GM19035 (cell line): ENCODE measurements at regions not wholly inside any gene's neighbourhood (a gene's known extent, or its start where the extent isn't known, plus 50 kb on each side); places are given as distances from the start of the nearest gene placed in this dataset.
"Not testable (repeated sequence)": the region's sequence is repeated elsewhere in the genome, so short reads cannot be mapped to it uniquely, and the experiment has no call there.

Source experiments
- ATAC-seq: cut with Tn5 transposase; IDR thresholded peaks from one replicate; pipeline ENCODE4 v1.9.1; 2021; ENCODE audit not compliant: unreplicated experiment

DNA sequence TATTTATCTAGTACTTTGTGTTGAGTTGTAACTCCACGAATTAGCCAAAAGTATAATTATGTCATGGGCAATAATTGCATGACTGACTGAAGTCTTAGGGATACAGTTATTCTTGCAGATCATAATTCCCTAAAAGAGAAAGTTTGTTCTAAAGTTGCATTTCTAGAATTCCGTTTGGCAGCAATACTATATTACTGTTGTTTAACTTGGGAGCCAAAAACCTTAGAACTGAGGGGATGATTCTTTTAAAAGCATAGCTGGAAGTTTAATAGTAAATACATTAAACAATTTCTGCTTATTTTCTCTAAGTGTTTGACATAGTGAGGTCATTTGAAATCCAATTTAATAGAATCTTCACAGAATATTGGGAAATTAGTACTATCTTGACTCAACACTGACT, 356.4 kb upstream of the ADAMTS5 start:
- ATAC-seq = no peak

DNA sequence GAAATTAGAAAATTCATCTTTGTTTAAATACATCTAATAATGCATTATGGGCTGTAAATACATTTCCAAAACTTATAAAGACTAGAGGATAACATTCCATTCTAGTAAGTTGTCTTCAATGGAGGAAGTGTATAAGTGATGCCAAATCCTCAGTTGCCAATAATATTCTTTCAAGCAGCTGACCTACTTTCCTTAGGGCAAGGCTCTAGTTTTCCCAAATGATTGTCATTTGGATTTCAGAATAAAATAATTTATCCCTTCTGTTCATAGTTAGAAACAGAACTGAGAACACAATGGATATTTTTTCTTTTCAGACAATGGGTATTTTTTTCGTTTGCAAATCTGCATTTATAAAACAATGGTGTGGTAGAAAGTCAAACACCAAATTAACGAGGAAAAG, 354.9 kb upstream of the ADAMTS5 start:
- no peak for ATAC-seq

DNA sequence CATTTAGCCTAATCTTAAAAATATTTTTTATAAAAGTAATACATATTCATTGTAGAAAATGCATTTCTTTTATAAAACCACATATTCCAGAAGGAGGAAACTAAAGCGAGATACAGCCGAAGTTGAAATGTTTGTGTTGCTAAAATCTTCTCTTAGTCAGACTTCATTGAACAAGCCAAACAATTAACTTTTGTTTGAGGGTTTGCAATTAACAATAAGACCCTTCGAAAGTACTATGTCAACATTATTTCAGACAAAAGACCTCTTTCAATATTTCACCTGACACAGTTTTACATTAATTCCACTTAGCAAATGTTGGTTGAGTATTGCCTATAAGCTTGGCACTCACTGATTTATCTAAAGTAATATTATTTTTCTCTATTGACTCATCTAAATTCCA, 354.0 kb upstream of the ADAMTS5 start:
- no peak for ATAC-seq

DNA sequence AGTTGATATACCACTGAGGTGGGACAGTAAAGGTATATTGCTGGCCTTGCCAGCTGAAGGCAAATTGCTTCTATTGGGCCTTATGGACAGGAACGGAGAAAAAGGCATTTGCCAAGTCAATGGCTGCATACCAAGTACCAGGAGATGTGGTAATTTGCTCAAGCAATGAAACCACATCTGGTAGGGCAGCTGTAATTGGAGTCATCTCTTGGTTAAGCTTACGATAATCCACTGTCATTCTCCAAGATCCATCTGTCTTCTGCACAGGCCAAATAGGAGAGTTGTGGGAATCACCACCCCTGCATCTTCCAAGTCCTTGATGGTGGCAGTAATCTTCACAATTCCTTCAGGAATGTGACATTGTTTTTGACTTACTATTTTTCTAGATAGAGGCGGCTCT, 350.7 kb upstream of the ADAMTS5 start:
- not testable (repeated sequence) for ATAC-seq

DNA sequence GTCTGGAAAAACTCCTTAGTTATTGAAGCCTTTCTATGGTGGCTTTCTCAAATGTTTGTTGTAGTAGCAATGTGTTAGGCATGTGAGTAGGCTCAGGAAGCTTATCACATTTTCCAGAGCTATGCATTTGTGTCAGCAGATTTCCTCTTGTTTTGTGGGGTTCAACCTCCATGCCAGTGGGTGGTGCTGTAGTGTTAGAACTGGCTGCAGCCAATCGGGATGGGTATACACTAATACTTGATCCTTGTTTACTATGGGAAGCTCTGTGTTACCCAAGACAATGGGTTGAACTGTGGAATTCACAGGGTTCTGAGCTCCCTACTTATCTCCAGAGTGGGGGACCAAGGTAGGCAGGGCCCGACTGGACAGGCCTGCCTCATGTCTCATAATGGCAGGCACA, 348.5 kb upstream of the ADAMTS5 start:
- no peak for ATAC-seq

DNA sequence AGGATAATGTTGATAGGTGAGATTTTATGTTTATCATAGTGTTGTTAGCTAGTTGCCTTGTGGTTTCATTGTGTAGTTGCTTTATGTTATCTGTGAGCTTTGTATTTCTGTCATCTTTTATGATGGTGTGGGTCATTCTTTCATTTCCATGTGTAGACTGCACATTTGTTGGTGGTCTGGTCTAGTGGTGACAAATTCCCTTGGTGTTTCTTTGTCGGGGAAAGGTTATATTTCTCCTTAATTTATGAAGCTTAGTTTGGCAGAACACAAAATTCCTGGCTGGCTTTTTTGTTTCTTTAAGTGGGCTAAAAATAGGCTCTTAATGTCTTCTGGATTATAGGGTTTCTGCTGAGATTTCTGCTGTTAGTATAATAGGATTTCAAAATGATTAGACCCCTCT, 347.2 kb upstream of the ADAMTS5 start:
- no peak for ATAC-seq

DNA sequence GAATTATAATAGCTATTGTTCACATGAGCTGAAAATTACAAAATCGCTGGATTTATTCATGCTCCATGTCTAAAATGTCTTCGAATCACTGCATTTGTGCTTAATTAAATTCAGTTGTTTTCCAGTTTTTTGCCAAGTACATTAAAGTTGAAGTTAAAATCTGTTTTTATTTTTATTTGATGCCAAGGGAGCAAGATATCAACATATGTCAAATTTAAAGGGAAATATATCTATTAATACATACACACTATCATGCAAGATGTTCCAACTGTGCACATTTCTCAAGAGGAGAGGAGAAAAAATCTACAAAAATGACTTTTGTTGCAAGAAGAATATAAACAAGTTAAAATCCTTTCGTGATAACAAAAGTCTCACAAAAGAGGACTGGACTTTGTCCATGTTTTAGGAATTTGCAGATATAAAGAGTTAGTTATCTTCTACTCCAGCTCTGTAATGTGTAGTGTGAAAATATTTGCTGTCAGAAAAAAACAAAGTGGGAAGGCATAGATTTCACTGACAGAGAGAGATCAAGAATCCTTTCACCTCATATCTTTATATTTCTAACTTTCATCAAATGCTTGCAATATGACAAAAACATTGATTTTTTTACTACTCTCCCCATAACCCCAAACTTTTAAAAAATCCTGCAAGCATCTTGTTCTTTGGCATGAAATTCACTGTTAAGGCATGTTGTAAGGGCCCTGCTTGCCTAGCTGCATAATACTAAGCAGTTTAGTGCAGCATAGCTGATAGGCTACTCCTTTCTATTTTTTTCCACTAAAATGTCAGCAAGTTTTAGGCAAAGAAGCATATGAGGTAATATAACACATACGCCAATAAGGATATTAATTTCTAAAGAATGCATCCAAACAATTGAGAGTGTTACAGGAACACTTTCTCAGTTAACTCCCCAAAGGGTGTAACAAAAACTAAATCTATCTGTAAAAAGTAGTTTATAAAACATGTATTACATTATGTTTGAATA, 340.2 kb upstream of the ADAMTS5 start:
- ATAC-seq = no peak

DNA sequence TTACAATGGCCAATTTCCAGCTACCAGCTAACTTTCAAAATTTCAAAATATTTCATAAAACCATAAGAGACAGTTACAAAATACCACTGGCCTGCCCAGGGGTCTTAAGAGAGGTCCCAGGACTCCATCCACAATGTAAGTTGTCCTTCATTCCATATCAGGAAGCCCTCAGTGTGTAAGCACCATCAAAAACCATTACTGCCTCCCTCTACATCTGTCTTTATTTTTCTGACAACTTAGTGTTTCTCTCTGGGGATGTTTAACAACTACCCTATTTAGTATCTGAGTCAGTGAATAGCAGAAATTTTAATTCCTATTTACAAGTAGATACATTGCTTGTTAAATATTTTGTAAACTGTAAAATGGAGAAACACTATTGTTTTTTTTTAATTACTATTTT, 339.3 kb upstream of the ADAMTS5 start:
- ATAC-seq = no peak

DNA sequence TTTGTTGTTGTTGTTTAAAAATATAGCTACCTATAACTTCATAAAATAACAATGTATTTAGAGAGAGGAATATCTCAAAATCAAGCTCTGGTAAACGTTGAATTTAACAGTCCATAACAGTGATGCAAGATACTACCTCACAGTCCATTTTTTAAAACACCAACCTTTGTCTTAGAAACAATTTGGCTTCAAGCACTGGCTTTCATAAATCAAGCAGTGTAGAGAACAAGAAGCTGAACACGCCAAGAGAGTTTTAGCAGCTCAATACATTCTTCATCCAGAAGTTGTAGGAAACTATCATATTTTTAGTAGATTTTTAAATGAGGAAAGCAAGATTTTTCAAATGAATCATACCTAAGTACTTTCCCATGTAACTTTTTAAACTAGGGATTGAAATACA, 334.3 kb upstream of the ADAMTS5 start:
- no peak for ATAC-seq

DNA sequence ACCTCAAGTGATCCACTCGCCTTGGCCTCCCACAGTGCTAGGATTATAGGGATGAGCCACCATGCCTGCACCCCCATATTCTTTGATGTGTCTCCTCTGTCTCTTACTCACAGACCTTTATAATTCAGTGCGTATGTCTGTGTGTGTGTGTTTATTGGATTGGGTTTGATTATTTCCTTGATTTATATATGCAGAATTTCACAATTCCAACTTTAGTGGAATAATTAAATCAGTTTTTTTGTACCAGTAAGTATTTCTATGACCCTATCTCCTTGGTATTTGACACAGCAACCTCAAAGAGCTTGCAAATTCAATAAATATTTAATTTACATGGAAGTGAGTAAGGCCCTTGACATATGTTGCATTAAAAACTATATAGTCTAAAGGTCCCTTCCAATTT, 333.9 kb upstream of the ADAMTS5 start:
- no peak for ATAC-seq

DNA sequence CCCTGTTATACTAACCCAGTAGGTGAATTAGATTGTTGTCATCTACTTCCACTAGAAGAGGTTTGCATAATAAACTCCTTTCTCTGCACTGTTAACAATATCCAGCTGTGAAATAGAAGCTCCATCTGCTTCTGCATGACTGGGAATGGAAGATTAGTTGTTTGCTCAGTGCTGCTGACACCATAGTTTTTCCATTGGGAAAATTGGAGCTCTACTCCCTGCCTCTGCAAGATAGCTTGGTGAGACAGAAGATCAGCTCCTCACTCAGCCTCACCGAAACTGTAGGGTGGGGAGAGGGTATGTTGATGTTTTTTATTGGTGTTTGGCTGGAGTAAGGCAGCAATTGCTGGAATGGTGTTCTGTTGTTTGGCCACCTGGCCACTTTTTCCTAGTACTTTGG, 331.6 kb upstream of the ADAMTS5 start:
- no peak for ATAC-seq

DNA sequence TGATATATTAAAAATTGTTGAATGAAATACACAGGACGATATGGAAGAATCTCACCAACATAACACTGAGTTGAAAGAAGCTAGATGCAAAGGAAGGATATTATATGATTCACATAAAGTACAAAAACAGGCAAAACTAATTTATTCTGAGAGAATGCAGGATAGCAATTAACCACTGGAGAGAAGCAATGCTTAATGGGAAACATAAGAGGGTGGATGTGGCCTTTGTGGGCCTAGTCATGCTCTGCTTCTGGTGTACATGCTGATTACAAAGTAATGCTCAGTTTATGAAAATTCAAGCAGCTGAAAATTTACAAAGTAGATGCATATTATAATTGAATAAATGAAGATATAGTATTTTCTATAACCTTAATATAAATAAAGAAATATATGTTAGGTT, 326.4 kb upstream of the ADAMTS5 start:
- no peak for ATAC-seq

DNA sequence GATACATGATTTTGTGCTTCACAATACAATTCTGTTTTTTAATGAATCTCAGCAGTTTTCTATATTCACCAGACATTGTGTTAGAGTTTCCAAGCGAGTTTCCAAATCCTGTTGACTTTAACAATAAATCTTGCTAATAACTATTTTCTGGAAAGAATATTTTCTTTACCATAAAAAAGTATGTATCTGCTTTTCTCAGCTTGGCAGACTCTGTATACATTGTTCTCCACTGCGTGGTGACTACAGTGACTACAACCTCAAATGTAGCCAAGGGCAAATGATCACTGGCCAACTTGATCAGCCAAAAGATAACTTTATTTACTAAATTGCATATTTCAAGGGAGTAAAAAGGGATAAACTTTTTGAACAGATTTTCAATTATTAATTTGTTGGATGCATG, 325.9 kb upstream of the ADAMTS5 start:
- ATAC-seq = no peak

DNA sequence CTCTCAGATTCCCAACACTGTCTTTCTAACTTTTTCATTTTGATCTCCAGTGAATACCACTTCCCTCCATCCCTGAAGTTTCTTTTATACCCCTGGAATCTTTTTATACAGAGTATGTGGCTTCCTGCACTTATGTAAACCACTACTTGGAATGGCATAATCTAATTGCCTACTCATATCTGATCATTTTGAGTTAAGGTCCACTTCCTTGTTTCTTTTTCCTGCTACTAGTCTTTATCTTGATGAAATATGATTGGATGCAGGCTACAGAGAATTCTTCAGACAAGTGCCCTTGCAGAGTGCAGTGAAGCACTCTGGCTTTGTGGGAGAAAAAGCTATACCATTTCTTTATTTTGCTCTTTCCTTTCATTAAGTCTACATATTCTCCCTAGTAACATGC, 325.3 kb upstream of the ADAMTS5 start:
- ATAC-seq = no peak

DNA sequence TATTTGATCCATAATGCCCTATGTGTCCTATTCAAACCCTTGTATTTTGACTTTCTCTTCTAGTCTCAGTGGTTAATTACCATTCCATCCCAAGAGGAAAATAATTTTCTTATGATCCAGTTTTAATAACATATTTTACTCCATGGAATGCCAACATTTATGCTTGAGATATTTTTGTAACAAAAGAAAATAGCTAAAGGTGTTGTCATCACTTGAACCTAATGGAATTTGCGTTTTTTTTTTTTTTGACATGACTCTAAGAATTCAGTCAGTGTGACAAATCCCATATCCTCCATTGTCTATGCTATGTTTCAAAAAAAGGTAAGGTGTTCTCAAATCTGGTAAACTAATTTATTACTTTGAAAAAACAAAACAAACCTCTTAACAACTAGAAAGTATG, 324.1 kb upstream of the ADAMTS5 start:
- ATAC-seq = no peak

DNA sequence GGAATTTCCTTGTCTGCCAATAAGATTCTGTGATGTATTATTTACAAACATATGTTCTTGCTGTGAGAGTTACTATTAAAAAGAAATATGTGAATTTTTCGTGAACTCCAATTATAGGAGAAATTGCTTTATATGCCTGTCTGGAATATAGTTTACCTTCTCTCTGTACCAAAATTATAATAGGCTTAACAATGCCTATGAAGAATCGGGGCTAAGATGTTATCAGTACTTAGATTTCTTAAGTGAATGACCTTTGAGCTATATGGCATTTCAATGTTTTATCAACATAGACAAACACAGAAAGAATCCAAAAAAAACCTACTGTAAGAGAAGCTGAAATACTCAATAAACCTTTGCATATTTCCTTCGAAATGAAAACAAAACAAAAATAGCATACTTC, 323.1 kb upstream of the ADAMTS5 start:
- no peak for ATAC-seq

DNA sequence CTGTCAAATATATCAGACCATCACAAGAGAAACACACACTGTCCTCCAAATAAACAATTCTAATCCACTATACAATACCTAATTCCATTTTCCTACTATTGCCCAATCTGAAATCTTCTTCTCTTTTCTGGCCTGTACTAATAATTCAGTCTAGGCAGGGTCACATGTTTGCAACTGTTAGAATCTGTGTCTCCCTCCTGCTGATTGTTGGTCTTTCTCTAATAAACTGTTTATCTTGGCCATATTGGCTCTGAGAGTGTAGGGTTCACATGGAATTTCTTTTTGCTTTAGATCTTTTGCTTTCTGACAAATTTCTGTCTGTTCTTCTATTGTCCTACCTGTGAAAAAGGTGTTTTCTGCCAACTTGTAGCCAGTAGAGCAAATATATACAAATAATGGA, 319.9 kb upstream of the ADAMTS5 start:
- ATAC-seq = no peak

DNA sequence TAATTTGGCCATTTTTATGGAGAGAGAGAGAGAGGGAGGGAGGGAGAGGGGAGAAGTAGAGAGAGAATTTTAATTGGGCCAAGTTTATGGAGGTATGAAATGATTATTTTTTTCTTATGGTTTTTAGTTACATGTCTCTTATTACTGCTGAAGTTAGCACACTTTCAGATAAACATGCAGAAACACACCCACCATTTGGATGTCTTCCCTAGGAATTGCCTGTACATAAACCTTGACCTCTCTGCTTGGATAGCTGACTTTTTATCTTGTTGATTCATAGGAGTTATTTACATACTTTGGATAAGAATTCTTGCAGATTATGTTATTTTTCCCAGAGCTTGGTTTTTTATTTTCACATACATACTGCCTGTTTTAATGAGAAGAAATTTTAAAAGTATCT, 310.2 kb upstream of the ADAMTS5 start:
- no peak for ATAC-seq

DNA sequence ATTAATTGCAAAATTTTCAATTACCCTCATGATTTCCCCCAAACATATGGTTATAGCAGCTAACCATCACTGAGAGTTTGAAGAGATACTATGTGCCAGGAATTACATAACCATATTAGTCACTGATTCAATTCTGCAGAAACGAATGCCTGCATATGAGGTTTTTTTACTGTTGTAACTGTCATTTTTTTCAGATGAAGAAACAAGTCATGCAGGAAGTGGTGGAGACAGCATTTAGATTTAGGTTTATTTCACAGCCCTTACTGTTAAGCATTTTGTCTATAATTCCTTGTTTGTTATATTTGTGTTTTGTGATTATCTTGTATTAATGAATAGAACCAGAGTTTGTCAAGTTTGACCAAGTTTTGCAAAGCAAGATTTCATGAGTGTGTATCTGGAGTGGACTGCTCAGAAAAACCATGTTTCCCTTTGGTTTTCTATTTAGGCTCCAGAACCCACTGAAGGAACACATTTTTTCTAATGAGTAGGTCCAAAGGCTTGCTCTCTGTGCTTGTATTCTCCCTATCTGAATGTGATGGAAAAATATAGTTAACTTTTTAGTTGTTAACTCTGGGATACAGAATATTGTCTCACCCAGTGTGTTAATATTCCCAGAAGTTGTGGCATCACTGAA, 308.5 kb upstream of the ADAMTS5 start:
- no peak for ATAC-seq

DNA sequence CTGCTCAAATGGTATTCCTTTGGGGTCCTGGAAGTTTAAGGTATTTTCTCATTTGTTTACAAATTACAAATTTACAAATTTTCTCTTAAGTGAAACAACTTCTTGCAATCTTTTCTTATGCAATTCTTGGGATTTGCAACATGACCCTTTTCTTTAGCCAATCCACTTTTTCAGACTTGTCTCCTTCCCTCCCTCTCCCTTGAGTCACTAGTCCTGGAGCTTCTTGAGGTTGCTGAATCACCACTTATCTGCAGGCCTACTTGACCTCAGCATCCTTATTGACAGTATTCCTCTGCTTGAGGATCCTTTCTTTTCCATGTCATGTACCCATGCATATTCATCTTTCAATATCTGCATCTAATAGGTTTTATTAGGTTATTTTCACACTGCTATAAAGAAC, 302.8 kb upstream of the ADAMTS5 start:
- ATAC-seq = no peak

DNA sequence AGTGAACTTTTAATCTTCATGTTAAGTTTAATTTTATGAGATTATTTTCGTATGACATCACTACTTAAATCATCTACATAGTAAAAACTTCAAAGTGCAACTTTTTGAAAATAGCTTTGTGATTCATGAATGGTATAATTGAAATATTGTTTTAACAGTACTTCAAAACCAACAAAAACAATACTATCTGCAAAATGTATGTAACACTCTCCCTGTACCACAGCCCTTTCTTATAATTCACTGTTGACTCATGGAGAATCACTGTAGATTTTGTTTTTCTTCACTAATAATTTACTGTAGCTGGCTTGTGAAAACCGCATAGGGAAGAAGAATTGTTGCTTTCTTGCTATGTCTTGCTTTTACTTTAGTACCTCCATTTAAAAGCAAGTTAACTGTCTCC, 301.4 kb upstream of the ADAMTS5 start:
- ATAC-seq = no peak

DNA sequence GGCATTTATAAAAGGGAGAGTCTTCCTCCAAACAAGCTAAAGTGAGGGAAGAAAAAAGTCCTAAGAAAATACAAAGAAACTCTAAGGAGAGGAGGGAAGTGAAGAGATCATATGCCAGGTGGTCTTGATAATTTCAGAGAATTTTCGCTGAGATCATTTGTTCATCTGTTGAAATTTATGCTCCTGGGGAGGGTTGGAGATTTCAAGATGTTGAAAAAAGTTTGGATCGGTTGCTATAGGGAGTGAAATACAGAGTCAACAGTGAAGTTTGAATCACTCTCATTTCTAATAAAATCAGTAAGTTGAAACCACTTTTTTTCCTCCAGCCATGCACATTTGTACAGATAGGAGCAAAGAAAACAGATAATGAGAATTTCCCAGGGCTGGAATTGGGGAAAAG, 299.1 kb upstream of the ADAMTS5 start:
- ATAC-seq = no peak

DNA sequence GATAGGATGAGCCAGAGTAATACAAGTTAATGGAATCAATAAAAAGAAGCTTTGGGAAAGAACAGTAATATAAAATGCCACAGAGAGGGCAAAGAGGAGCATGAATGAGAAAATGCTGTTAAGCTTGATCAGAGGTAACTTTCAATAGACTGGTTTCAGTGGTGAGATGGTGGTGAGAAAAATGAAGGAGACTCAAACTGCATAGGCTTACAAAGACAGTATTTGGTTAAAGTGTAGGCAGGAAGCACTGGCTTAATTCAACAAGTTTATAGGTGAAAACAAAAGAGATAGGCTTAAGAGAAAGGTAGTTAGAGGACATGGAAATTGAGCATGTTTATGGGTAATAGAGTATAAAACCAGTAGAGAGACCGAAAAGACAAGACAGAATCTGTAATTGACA, 298.6 kb upstream of the ADAMTS5 start:
- ATAC-seq = no peak
